ENCODE measurements at regions not wholly inside any gene's neighbourhood (a gene's known extent, or its start where the extent isn't known, plus 50 kb on each side); places are given as distances from the start of the nearest gene placed in this dataset.
A peak's percentile ranks its signal among the peaks of the same experiment; 100 is the strongest.
"Not testable (repeated sequence)": the region's sequence is repeated elsewhere in the genome, so short reads cannot be mapped to it uniquely, and the experiment has no call there.

- peak; percentile 82 for DNase-seq
These were observed 303.6 kb upstream of the ID2 start for GRCh38 chr2:8378016-8378810.

GRCh38 chr2:8379128-8379527, 302.7 kb upstream of the ID2 start:
- DNase-seq = no peak

- DNase-seq = no peak
These were observed 302.3 kb upstream of the ID2 start for GRCh38 chr2:8379549-8379948.

- DNase-seq = no peak
These were observed 301.8 kb upstream of the ID2 start for GRCh38 chr2:8380026-8380425.

GRCh38 chr2:8380566-8380965, 301.3 kb upstream of the ID2 start:
- no peak for DNase-seq

- DNase-seq = no peak
These were observed 299.4 kb upstream of the ID2 start for GRCh38 chr2:8382485-8382884.

GRCh38 chr2:8386748-8387147, 295.1 kb upstream of the ID2 start:
- DNase-seq = not testable (repeated sequence)

GRCh38 chr2:8388781-8389180, 293.1 kb upstream of the ID2 start:
- peak; percentile 83 for DNase-seq

- DNase-seq = no peak
These were observed 292.3 kb upstream of the ID2 start for GRCh38 chr2:8389431-8390108.

GRCh38 chr2:8391126-8391525, 290.7 kb upstream of the ID2 start:
- DNase-seq = no peak

GRCh38 chr2:8391584-8391983, 290.3 kb upstream of the ID2 start:
- DNase-seq = no peak

GRCh38 chr2:8392098-8392866, 289.6 kb upstream of the ID2 start:
- no peak for DNase-seq

GRCh38 chr2:8393506-8393905, 288.4 kb upstream of the ID2 start:
- DNase-seq = no peak

- DNase-seq = no peak
These were observed 287.7 kb upstream of the ID2 start for GRCh38 chr2:8394131-8394530.

- no peak for DNase-seq
These were observed 287.1 kb upstream of the ID2 start for GRCh38 chr2:8394569-8395359.

- no peak for DNase-seq
These were observed 286.1 kb upstream of the ID2 start for GRCh38 chr2:8395718-8396117.

GRCh38 chr2:8398040-8398668, 283.7 kb upstream of the ID2 start:
- DNase-seq = no peak

- no peak for DNase-seq
These were observed 282.1 kb upstream of the ID2 start for GRCh38 chr2:8399731-8400130.

- DNase-seq = no peak
These were observed 281.7 kb upstream of the ID2 start for GRCh38 chr2:8400196-8400595.

- DNase-seq = no peak
These were observed 279.6 kb upstream of the ID2 start for GRCh38 chr2:8402222-8402621.

- DNase-seq = no peak
These were observed 278.0 kb upstream of the ID2 start for GRCh38 chr2:8403876-8404275.

GRCh38 chr2:8405334-8405733, 276.5 kb upstream of the ID2 start:
- no peak for DNase-seq

- DNase-seq = no peak
These were observed 275.6 kb upstream of the ID2 start for GRCh38 chr2:8406271-8406670.
